ENCODE measurements at regions not wholly inside any gene's neighbourhood (a gene's known extent, or its start where the extent isn't known, plus 50 kb on each side); places are given as distances from the start of the nearest gene placed in this dataset.

DNA sequence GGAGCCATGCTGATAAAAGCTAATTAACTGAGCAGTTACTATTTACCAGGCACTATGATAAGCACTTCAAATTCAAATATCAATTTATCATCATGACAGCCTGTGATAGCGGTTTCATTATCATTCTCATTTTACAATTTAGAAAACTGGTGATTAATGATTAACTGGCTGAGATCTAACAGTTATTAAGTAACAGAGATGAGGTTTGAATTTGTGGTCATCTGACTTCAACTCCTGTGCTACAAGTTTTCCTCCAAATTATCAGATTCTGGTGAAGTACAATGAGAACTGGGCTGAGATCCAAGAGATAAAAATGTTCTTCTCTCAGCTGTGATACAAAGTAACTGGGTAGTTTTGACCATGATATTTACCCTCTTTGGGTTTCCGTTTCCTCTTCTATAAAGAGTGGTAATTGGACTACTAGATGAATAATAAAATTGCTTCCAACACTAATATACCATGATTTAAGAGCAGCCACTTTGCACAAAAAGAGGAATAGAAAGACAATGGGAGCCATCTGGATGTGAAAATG is 74.5 kb upstream of the CCNG1 start:
- TF ChIP-seq RAD21 (conservative IDR thresholded peaks at IDR 0.05) = no peak
- no peak for TF ChIP-seq EP300 (conservative IDR thresholded peaks at IDR 0.05; ENCODE audit: poor library complexity, severe bottlenecking)
- TF ChIP-seq SMC3 (conservative IDR thresholded peaks at IDR 0.05; ENCODE audit: poor library complexity) = no peak
- H3F3A ChIP-seq (ENCODE audit: insufficient read depth, low read length, poor library complexity, severe bottlenecking) = no peaks in the 10 kb centered on the region
- no peak overlapping the region for H2AFZ ChIP-seq (ENCODE audit: low read depth, low read length)
- no peaks in the 10 kb centered on the region for H3K36me3 ChIP-seq (ENCODE audit: insufficient read depth, low read length)
- H3K4me3 ChIP-seq (ENCODE audit: low read length) = no peak overlapping the region
- H3K79me2 ChIP-seq (replicated peaks; ENCODE audit: insufficient read depth, low read length) = no peaks in the 10 kb centered on the region
- H3K4me2 ChIP-seq (ENCODE audit: low read length) = no peak overlapping the region
- no peaks in the 10 kb centered on the region for H4K20me1 ChIP-seq (ENCODE audit: insufficient read depth)
- H3K9me2 ChIP-seq (ENCODE audit: insufficient read depth, low read length) = no peaks in the 10 kb centered on the region
- no peaks in the 10 kb centered on the region for H3K9me3 ChIP-seq (ENCODE audit: low read length)
- no peak overlapping the region for H3K27ac ChIP-seq (ENCODE audit: low read length)
- H3K9ac ChIP-seq (ENCODE audit: low read length) = no peak overlapping the region
- no peaks in the 10 kb centered on the region for H3K27me3 ChIP-seq (ENCODE audit: insufficient read depth, low read depth, low read length)

DNA sequence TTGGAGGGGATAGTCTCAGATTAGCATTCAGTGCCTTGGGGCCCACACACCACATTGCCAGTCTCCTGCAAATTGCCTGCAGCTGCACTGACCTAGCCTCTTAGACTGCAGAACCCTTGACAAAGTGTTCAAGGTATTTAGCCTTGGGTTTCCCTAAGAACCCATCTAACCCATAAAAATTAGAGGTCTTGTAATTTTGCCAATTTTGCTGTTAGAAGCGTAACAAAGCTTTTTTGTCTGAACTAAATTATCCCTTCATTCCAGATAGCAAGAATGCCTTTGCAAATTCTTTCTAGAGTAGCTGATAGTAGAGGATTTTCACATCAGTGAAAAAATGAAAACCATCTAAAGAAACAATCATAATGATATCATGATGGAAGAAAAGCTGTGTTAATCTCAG is 74.0 kb upstream of the CCNG1 start:
- TF ChIP-seq, protein P1, sequence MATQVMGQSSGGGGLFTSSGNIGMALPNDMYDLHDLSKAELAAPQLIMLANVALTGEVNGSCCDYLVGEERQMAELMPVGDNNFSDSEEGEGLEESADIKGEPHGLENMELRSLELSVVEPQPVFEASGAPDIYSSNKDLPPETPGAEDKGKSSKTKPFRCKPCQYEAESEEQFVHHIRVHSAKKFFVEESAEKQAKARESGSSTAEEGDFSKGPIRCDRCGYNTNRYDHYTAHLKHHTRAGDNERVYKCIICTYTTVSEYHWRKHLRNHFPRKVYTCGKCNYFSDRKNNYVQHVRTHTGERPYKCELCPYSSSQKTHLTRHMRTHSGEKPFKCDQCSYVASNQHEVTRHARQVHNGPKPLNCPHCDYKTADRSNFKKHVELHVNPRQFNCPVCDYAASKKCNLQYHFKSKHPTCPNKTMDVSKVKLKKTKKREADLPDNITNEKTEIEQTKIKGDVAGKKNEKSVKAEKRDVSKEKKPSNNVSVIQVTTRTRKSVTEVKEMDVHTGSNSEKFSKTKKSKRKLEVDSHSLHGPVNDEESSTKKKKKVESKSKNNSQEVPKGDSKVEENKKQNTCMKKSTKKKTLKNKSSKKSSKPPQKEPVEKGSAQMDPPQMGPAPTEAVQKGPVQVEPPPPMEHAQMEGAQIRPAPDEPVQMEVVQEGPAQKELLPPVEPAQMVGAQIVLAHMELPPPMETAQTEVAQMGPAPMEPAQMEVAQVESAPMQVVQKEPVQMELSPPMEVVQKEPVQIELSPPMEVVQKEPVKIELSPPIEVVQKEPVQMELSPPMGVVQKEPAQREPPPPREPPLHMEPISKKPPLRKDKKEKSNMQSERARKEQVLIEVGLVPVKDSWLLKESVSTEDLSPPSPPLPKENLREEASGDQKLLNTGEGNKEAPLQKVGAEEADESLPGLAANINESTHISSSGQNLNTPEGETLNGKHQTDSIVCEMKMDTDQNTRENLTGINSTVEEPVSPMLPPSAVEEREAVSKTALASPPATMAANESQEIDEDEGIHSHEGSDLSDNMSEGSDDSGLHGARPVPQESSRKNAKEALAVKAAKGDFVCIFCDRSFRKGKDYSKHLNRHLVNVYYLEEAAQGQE (IDR thresholded peaks at IDR 0.05; ENCODE audit: borderline replicate concordance) = no peak
- TF ChIP-seq TAF1 (IDR thresholded peaks at IDR 0.05; ENCODE audit: low read depth) = no peak
- TF ChIP-seq MXI1 (conservative IDR thresholded peaks at IDR 0.05; ENCODE audit: poor library complexity, severe bottlenecking) = no peak
- TF ChIP-seq RAD21 (conservative IDR thresholded peaks at IDR 0.05) = no peak
- TF ChIP-seq EP300 (conservative IDR thresholded peaks at IDR 0.05; ENCODE audit: poor library complexity, severe bottlenecking) = no peak
- no peak for TF ChIP-seq EZH2 (IDR thresholded peaks at IDR 0.05; ENCODE audit: borderline replicate concordance, insufficient read depth, low read length, poor library complexity, severe bottlenecking)
- no peak for TF ChIP-seq SMC3 (conservative IDR thresholded peaks at IDR 0.05; ENCODE audit: poor library complexity)
- TF ChIP-seq, protein P2, sequence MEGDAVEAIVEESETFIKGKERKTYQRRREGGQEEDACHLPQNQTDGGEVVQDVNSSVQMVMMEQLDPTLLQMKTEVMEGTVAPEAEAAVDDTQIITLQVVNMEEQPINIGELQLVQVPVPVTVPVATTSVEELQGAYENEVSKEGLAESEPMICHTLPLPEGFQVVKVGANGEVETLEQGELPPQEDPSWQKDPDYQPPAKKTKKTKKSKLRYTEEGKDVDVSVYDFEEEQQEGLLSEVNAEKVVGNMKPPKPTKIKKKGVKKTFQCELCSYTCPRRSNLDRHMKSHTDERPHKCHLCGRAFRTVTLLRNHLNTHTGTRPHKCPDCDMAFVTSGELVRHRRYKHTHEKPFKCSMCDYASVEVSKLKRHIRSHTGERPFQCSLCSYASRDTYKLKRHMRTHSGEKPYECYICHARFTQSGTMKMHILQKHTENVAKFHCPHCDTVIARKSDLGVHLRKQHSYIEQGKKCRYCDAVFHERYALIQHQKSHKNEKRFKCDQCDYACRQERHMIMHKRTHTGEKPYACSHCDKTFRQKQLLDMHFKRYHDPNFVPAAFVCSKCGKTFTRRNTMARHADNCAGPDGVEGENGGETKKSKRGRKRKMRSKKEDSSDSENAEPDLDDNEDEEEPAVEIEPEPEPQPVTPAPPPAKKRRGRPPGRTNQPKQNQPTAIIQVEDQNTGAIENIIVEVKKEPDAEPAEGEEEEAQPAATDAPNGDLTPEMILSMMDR (IDR thresholded peaks at IDR 0.05; ENCODE audit: poor library complexity, severe bottlenecking) = no peak
- no peak for TF ChIP-seq POLR2AphosphoS5 (IDR thresholded peaks at IDR 0.05)
- H3K27ac ChIP-seq (ENCODE audit: low read length) = no peak overlapping the region
- H3K9me3 ChIP-seq (ENCODE audit: low read length) = no peaks in the 10 kb centered on the region
- H3K4me3 ChIP-seq (ENCODE audit: low read length) = no peak overlapping the region
- H3K79me2 ChIP-seq (replicated peaks; ENCODE audit: insufficient read depth, low read length) = no peaks in the 10 kb centered on the region
- H3F3A ChIP-seq (ENCODE audit: insufficient read depth, low read length, poor library complexity, severe bottlenecking) = no peaks in the 10 kb centered on the region
- H2AFZ ChIP-seq (ENCODE audit: low read depth, low read length) = no peak overlapping the region
- H4K20me1 ChIP-seq (ENCODE audit: insufficient read depth) = no peaks in the 10 kb centered on the region
- H3K4me2 ChIP-seq (ENCODE audit: low read length) = no peak overlapping the region
- no peak overlapping the region for H3K9ac ChIP-seq (ENCODE audit: low read length)
- H3K36me3 ChIP-seq (ENCODE audit: insufficient read depth, low read length) = no peaks in the 10 kb centered on the region
- H3K27me3 ChIP-seq (ENCODE audit: insufficient read depth, low read depth, low read length) = no peaks in the 10 kb centered on the region
- H3K9me2 ChIP-seq (ENCODE audit: insufficient read depth, low read length) = no peaks in the 10 kb centered on the region

Measured in neural cell (in vitro differentiated cells).